ENCODE measurements at regions not wholly inside any gene's neighbourhood (a gene's known extent, or its start where the extent isn't known, plus 50 kb on each side); places are given as distances from the start of the nearest gene placed in this dataset.

DNA sequence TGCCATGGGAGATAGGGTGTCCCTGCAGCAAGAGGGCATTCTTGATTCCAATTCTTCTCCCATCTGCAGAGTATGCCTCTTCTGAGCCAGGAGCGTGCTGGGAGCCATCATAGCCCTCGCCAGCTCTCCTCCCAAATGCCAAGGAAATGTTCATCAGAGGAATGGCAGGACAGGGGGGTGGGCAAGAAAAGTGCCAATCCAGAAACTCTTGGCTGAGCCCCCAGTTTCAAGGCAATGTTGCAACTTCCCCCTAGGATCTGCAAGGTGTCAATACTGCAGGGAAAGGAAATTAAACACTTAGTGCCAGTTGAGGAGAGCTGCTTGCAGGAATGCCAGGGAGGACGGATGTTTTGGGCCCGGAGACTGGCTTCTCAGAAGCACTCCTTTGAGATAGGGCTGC, 94.8 kb upstream of the PRDM11 start:
- Mint-ChIP-seq H3K27me3 (peaks cover 16% of the 10 kb centered on the region), H3K9me3 (ENCODE audit: insufficient read depth) (peaks cover 3% of the 10 kb centered on the region), H3K4me1 (peaks cover 15% of the 10 kb centered on the region), H3K27ac (peak overlapping the region; percentile 15), H3K4me3 (no peak overlapping the region)
- Histone ChIP-seq H3K27me3 (replicated peaks in 1 of 4; ENCODE audit: control extremely low read depth in 1 of 4, control insufficient read depth in 3 of 4, insufficient read depth in 4 of 4, low read length in 3 of 4) (peaks cover 0 to 5% (median 2%) of the 10 kb centered on the region in 4 experiments), H3K4me1 (ENCODE audit: control insufficient read depth in 2 of 2, insufficient read depth in 2 of 2, low read length in 2 of 2) (peaks cover 8 to 9% of the 10 kb centered on the region in 2 donors), H3K36me3 (replicated peaks in 1 of 2; ENCODE audit: control extremely low read depth in 1 of 2, control insufficient read depth in 1 of 2, extremely low read depth in 1 of 2, insufficient read depth in 2 of 2, low read length in 1 of 2) (no peaks in the 10 kb centered on the region), H3K9me3 (ENCODE audit: control extremely low read depth in 1 of 3, control insufficient read depth in 2 of 3, insufficient read depth in 1 of 3, low read length in 2 of 3) (peaks cover 0 to 7% (median 0%) of the 10 kb centered on the region in 3 donors), H4K20me1 (ENCODE audit: control insufficient read depth, insufficient read depth, low read length, poor library complexity, severe bottlenecking) (no peaks in the 10 kb centered on the region), H2AFZ (ENCODE audit: insufficient read depth, low read depth, low read length, poor library complexity, severe bottlenecking) (no peak overlapping the region), H3K27ac (ENCODE audit: low read length in 2 of 2) (no peak overlapping the region), H3K9ac (ENCODE audit: low read length) (no peak overlapping the region), H3K4me2 (replicated peaks; ENCODE audit: low read depth, low read length, poor library complexity, severe bottlenecking) (no peak overlapping the region), H3K4me3 (ENCODE audit: control extremely low read depth in 1 of 5, extremely low read depth in 1 of 5, insufficient read depth in 1 of 5, low read depth in 2 of 5, low read length in 4 of 5) (no peak overlapping the region), H3K79me2 (ENCODE audit: control insufficient read depth, insufficient read depth, low read length) (no peaks in the 10 kb centered on the region)
- intact Hi-C loops (cut with micrococcal nuclease) = no loop called here
- TF ChIP-seq EZH2 (IDR thresholded peaks at IDR 0.05; ENCODE audit: borderline replicate concordance, insufficient read depth, low read depth, low read length, poor library complexity, severe bottlenecking) = no peak
- TF ChIP-seq, protein P1, sequence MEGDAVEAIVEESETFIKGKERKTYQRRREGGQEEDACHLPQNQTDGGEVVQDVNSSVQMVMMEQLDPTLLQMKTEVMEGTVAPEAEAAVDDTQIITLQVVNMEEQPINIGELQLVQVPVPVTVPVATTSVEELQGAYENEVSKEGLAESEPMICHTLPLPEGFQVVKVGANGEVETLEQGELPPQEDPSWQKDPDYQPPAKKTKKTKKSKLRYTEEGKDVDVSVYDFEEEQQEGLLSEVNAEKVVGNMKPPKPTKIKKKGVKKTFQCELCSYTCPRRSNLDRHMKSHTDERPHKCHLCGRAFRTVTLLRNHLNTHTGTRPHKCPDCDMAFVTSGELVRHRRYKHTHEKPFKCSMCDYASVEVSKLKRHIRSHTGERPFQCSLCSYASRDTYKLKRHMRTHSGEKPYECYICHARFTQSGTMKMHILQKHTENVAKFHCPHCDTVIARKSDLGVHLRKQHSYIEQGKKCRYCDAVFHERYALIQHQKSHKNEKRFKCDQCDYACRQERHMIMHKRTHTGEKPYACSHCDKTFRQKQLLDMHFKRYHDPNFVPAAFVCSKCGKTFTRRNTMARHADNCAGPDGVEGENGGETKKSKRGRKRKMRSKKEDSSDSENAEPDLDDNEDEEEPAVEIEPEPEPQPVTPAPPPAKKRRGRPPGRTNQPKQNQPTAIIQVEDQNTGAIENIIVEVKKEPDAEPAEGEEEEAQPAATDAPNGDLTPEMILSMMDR (IDR thresholded peaks at IDR 0.05) = no peak
- DNase-seq (no peak), ATAC-seq (ENCODE audit: low read depth) (no peak)
- ChIA-PET CTCF (interaction anchor here (1.6 kb wide), 1 partner anchor 10 kb away, joined by 5 read pairs; no protein-coding TSS in a partner anchor), POLR2A (no interaction called here)
- 94% methylated on average over 3 of the region's 4 CpGs for WGBS (ENCODE audit: insufficient coverage)

DNA sequence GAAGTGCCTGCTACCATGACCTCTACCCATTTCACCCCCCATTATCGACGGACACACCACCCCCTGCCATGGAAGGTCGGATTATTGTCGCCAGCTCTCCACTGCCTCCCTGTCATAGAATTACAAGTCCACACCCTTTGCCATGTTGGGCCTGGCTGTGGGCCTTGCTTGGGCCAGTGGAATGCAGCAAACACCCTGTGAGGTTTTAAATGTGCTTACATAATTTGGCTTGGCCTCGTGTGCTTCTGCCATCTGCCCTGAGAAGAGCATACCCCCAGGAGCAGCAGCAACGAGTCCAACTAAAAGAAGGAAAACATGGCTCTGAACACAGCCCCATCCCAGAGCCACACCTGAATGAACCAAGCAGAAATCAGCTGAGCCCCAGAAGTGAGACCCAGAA, 94.1 kb upstream of the PRDM11 start:
- ATAC-seq (ENCODE audit: low read depth) = no peak
- no peak overlapping the region for H2AFZ ChIP-seq (ENCODE audit: insufficient read depth, low read depth, low read length, poor library complexity, severe bottlenecking)
- Mint-ChIP-seq H3K4me3 (no peak overlapping the region), H3K4me1 (peaks cover 15% of the 10 kb centered on the region), H3K27ac (no peak overlapping the region), H3K27me3 (peaks cover 16% of the 10 kb centered on the region), H3K9me3 (ENCODE audit: insufficient read depth) (peaks cover 3% of the 10 kb centered on the region)
- no peak for DNase-seq
- no peaks in the 10 kb centered on the region for H4K20me1 ChIP-seq (ENCODE audit: control insufficient read depth, insufficient read depth, low read length, poor library complexity, severe bottlenecking)
- no peak overlapping the region for H3K4me3 ChIP-seq (ENCODE audit: control extremely low read depth in 1 of 5, extremely low read depth in 1 of 5, insufficient read depth in 1 of 5, low read depth in 2 of 5, low read length in 4 of 5)
- 89% methylated on average over 5 of the region's 6 CpGs for WGBS (ENCODE audit: insufficient coverage)
- H3K27me3 ChIP-seq (replicated peaks in 1 of 4; ENCODE audit: control extremely low read depth in 1 of 4, control insufficient read depth in 3 of 4, insufficient read depth in 4 of 4, low read length in 3 of 4) = peaks cover 0 to 5% (median 2%) of the 10 kb centered on the region in 4 experiments
- H3K4me2 ChIP-seq (replicated peaks; ENCODE audit: low read depth, low read length, poor library complexity, severe bottlenecking) = no peak overlapping the region
- peaks cover 8 to 9% of the 10 kb centered on the region in 2 donors for H3K4me1 ChIP-seq (ENCODE audit: control insufficient read depth in 2 of 2, insufficient read depth in 2 of 2, low read length in 2 of 2)
- peaks cover 0 to 7% (median 0%) of the 10 kb centered on the region in 3 donors for H3K9me3 ChIP-seq (ENCODE audit: control extremely low read depth in 1 of 3, control insufficient read depth in 2 of 3, insufficient read depth in 1 of 3, low read length in 2 of 3)
- TF ChIP-seq, protein P1 (IDR thresholded peaks at IDR 0.05) = no peak
- TF ChIP-seq EZH2 (IDR thresholded peaks at IDR 0.05; ENCODE audit: borderline replicate concordance, insufficient read depth, low read depth, low read length, poor library complexity, severe bottlenecking) = no peak
- H3K9ac ChIP-seq (ENCODE audit: low read length) = no peak overlapping the region
- H3K79me2 ChIP-seq (ENCODE audit: control insufficient read depth, insufficient read depth, low read length) = no peaks in the 10 kb centered on the region
- POLR2A ChIA-PET = no interaction called here
- intact Hi-C loops (cut with micrococcal nuclease) = no loop called here
- CTCF ChIA-PET = no interaction called here
- no peaks in the 10 kb centered on the region for H3K36me3 ChIP-seq (replicated peaks in 1 of 2; ENCODE audit: control extremely low read depth in 1 of 2, control insufficient read depth in 1 of 2, extremely low read depth in 1 of 2, insufficient read depth in 2 of 2, low read length in 1 of 2)
- H3K27ac ChIP-seq (ENCODE audit: low read length in 2 of 2) = no peak overlapping the region
